SK-N-SH (cell line): ENCODE measurements at regions not wholly inside any gene's neighbourhood (a gene's known extent, or its start where the extent isn't known, plus 50 kb on each side); places are given as distances from the start of the nearest gene placed in this dataset.

Source experiments
- EP300 ChIP-seq, 2 experiments: IDR thresholded peaks; 2 replicates each; pipeline versions ENCODE4 v1.4.0 to v1.6.1; 2012; ENCODE audit warnings: borderline replicate concordance in 1 of 2, low read depth in 1 of 2, low read length in 1 of 2
- EZH2phosphoT487 ChIP-seq: fragments of 200-600 bp; sonication (generic); IDR thresholded peaks from 2 replicates; pipeline ENCODE4 v1.6.1; 2017; ENCODE audit warnings: low read depth, mixed run types, mild to moderate bottlenecking, antibody characterized with exemption, moderate library complexity, borderline replicate concordance
- FOXM1 ChIP-seq: IDR thresholded peaks from 2 replicates; pipeline ENCODE4 v1.4.0; 2012; ENCODE audit warnings: low read depth, mild to moderate bottlenecking
- JUND ChIP-seq: IDR thresholded peaks from 2 replicates; pipeline ENCODE4 v1.4.0; 2012
- RAD21 ChIP-seq: IDR thresholded peaks from 2 replicates; pipeline ENCODE4 v1.6.1; 2012; ENCODE audit warnings: mild to moderate bottlenecking, low read length
- TF ChIP-seq, protein P1 (sequence below): fragments of 200-600 bp; sonication (generic); IDR thresholded peaks from 2 replicates; pipeline ENCODE4 v1.6.1; 2017; ENCODE audit warnings: antibody characterized with exemption, mild to moderate bottlenecking, moderate library complexity

DNA sequence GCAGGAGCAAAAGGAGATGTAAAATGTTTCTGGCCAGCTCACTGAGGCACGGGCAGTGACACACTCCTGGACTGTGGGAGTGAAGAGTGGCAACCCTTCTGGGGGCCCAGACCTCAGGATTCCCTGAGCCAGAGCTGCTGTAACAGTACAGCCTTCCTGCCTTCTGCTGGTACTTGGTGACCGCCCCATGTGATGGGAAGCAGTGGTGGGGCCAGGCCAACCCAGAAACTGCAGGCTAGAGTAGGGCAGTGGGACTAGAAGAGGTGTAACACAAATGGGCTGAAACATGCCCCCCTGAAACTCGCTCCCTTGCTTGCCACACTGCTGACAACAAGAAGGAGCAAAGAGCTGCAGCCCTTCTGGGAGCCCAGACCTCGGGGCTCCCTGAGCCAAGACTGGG is 217.1 kb upstream of the TRPC4 start:
- no peak for TF ChIP-seq RAD21
- TF ChIP-seq, protein P1, sequence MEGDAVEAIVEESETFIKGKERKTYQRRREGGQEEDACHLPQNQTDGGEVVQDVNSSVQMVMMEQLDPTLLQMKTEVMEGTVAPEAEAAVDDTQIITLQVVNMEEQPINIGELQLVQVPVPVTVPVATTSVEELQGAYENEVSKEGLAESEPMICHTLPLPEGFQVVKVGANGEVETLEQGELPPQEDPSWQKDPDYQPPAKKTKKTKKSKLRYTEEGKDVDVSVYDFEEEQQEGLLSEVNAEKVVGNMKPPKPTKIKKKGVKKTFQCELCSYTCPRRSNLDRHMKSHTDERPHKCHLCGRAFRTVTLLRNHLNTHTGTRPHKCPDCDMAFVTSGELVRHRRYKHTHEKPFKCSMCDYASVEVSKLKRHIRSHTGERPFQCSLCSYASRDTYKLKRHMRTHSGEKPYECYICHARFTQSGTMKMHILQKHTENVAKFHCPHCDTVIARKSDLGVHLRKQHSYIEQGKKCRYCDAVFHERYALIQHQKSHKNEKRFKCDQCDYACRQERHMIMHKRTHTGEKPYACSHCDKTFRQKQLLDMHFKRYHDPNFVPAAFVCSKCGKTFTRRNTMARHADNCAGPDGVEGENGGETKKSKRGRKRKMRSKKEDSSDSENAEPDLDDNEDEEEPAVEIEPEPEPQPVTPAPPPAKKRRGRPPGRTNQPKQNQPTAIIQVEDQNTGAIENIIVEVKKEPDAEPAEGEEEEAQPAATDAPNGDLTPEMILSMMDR: no peak
- no peak for TF ChIP-seq EZH2phosphoT487
- TF ChIP-seq FOXM1: no peak
- no peak for TF ChIP-seq EP300 (IDR thresholded peaks at IDR 0.05; ENCODE audit: borderline replicate concordance in 1 of 2, low read depth in 1 of 2, low read length in 1 of 2)
- TF ChIP-seq JUND: no peak
